GM10248 (cell line): ENCODE measurements at regions not wholly inside any gene's neighbourhood (a gene's known extent, or its start where the extent isn't known, plus 50 kb on each side); places are given as distances from the start of the nearest gene placed in this dataset.
"Not testable (repeated sequence)": the region's sequence is repeated elsewhere in the genome, so short reads cannot be mapped to it uniquely, and the experiment has no call there.

ENCODE experiments used
- CTCF ChIA-PET: fragments of 300-600 bp; sonication (Branson Sonifier 250); formaldehyde crosslinking; extraction: SDS; loops from one replicate; lab custom pipeline; 2021; ENCODE audit warnings: antibody characterized with exemption; lab: Yijun Ruan, JAX
- POLR2A ChIA-PET: fragments of 350-650 bp; sonication (Branson Sonifier 250); formaldehyde crosslinking; extraction: SDS; loops from one replicate; lab custom pipeline; 2020; ENCODE audit warnings: antibody characterized with exemption; lab: Yijun Ruan, JAX
- DNase-seq: peaks from one replicate; pipeline ENCODE4 v3.0.0; 2012; ENCODE audit errors: extremely low spot score
- TF ChIP-seq, protein P1 (sequence below): IDR thresholded peaks from 2 replicates; pipeline ENCODE4 v1.5.1; 2012; ENCODE audit warnings: mild to moderate bottlenecking, low read depth; ENCODE audit errors: extremely low read depth, missing control alignments, control extremely low read depth

- POLR2A ChIA-PET, result no interaction called here
- CTCF ChIA-PET, result interaction anchor here (1.0 kb wide), 1 partner anchor 15 kb away, joined by 3 read pairs; no protein-coding TSS in a partner anchor
- TF ChIP-seq, protein P1, sequence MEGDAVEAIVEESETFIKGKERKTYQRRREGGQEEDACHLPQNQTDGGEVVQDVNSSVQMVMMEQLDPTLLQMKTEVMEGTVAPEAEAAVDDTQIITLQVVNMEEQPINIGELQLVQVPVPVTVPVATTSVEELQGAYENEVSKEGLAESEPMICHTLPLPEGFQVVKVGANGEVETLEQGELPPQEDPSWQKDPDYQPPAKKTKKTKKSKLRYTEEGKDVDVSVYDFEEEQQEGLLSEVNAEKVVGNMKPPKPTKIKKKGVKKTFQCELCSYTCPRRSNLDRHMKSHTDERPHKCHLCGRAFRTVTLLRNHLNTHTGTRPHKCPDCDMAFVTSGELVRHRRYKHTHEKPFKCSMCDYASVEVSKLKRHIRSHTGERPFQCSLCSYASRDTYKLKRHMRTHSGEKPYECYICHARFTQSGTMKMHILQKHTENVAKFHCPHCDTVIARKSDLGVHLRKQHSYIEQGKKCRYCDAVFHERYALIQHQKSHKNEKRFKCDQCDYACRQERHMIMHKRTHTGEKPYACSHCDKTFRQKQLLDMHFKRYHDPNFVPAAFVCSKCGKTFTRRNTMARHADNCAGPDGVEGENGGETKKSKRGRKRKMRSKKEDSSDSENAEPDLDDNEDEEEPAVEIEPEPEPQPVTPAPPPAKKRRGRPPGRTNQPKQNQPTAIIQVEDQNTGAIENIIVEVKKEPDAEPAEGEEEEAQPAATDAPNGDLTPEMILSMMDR, result no peak
Measured at GRCh38 chr4:127001933-127002332, 630.8 kb upstream of the INTU start.

DNA sequence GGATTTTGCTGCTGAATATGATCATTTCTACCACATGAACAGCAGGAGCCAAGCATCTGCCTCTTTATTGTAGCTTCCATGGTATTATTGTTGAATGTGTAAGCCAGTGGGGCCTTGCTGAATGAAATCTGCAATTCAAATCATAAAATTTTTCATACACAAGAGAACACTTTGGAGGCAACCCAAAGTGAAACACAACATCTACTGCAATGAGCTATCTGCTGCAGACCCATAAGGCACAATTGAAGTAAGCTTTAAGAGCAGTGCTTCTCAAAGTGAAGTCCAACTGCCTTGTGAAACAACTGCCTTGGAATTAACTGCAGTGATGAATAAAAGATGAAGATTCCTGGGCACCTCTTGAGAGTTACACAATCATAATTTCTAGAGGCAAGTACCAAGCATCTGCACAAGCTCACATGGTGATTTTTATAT, 626.3 kb upstream of the INTU start:
- ChIA-PET CTCF (no interaction called here), POLR2A (no interaction called here)
- TF ChIP-seq, protein P1, result no peak
- no peak for DNase-seq

More at GRCh38 chr4:127001933-127002332, 630.8 kb upstream of the INTU start:
- DNase-seq, result no peak

- TF ChIP-seq, protein P1, result no peak
- ChIA-PET POLR2A (no interaction called here), CTCF (no interaction called here)
- DNase-seq, result no peak
Measured at GRCh38 chr4:127007305-127007704, 625.5 kb upstream of the INTU start.

- no peak for DNase-seq
- TF ChIP-seq, protein P1, result no peak
- POLR2A ChIA-PET, result no interaction called here
- CTCF ChIA-PET, result interaction anchor here (1.0 kb wide), 1 partner anchor 27 kb away, joined by 3 read pairs; no protein-coding TSS in a partner anchor
Measured at GRCh38 chr4:127012549-127012948, 620.2 kb upstream of the INTU start.

DNA sequence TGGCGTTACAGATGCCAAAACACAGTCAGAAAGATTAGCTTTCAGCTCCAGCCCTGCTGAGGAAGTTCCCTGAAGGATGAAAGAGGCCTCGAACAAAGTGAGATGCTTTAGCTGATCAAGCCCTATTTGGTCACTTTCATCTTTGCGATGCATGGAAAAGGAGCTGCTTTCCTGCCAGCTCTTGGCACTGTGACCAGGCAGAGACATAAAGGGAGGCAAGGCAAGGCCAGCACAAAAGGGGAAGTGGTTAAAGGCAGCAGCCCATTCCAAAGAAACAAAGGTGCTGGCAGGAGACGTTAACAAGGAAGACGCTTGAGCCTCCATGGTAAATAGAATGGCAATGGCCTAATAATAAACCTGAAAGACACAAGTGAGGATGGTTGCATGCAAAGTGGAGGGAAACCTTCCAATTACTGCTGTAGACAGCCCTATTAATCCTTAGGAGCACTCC, 617.1 kb upstream of the INTU start:
- TF ChIP-seq, protein P1, result no peak
- POLR2A ChIA-PET, result no interaction called here
- CTCF ChIA-PET, result no interaction called here
- DNase-seq, result no peak

- POLR2A ChIA-PET, result no interaction called here
Measured at GRCh38 chr4:127018381-127018780, 614.4 kb upstream of the INTU start.

DNA sequence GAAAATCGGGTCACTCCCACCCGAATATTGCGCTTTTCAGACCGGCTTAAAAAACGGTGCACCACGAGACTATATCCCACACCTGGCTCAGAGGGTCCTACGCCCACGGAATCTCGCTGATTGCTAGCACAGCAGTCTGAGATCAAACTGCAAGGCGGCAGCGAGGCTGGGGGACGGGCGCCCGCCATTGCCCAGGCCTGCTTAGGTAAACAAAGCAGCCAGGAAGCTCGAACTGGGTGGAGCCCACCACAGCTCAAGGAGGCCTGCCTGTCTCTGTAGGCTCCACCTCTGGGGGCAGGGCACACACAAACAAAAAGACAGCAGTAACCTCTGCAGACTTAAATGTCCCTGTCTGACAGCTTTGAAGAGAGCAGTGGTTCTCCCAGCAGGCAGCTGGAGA, 611.9 kb upstream of the INTU start:
- CTCF ChIA-PET, POLR2A ChIA-PET, DNase-seq: not testable (repeated sequence)

More at GRCh38 chr4:127018381-127018780, 614.4 kb upstream of the INTU start:
- DNase-seq, result no peak
- CTCF ChIA-PET, result no interaction called here
- TF ChIP-seq, protein P1, result no peak
